ENCODE measurements at regions not wholly inside any gene's neighbourhood (a gene's known extent, or its start where the extent isn't known, plus 50 kb on each side); places are given as distances from the start of the nearest gene placed in this dataset.

GRCh38 chr2:22326250-22326649 is 1058.7 kb upstream of the KLHL29 start:
- Histone ChIP-seq H3K9me3 (peaks cover 9% of the 10 kb centered on the region), H3K4me1 (no peaks in the 10 kb centered on the region), H3K36me3 (ENCODE audit: insufficient read depth in 1 of 2, low read depth in 1 of 2) (no peaks in the 10 kb centered on the region), H3K27ac (no peak overlapping the region), H3K27me3 (ENCODE audit: insufficient read depth in 3 of 3, low read length in 2 of 3) (no peaks in the 10 kb centered on the region), H3K4me3 (no peak overlapping the region)
- intact Hi-C loops (cut with DNase I) = no loop called here
- TF ChIP-seq CTCF (IDR thresholded peaks at IDR 0.05) = no peak
- 76 to 85% (median 80%) methylated on average over 4 of the region's 4 CpGs for WGBS, 3 donors
- ATAC-seq (no peak), DNase-seq (no peak)

DNA sequence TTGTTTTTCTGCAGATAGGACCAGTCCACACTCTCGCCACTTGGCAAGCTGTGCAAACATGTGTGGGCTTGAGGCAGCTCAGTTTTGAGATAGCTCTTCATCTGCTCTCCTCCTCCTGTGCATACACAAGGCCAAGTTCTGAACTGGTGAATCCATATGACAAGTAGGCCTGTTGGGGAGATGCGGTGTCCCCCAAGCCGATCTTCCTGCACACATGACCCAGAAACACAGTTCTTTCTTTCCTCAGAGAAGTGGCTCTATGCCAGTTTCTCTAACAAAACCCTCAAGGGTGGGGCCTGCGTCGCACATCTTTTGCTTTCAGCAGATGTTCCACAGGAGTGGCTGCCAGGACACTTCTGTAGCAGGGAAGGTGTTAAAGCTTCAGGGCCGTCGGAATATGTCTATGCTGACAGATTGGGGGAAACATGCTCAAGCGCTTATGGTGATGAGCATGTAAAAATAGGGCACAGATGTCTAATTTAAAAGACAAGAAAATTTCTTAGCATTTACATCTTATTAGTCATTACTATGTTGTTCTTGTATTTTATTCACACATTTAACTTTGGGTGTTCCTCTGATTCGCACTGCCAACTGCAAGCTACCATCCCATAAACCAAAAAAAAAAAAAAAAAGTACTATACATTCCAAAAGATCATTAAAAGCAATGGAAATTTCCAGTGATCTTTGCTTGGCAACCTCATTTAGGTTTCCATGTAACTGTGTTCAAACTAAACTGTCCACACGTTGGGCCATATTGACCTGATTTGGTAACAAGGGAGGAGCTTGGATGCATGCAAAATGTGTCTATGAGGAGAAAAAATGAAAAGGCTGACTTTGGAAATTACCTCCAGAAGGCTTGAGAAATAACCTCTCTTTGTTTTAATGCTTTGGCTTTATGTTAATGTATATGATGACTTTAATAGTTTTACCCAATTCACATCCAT is 1055.5 kb upstream of the KLHL29 start:
- Histone ChIP-seq H3K9me3 (no peaks in the 10 kb centered on the region), H3K27ac (no peak overlapping the region), H3K4me3 (no peak overlapping the region), H3K27me3 (ENCODE audit: insufficient read depth in 3 of 3, low read length in 2 of 3) (no peaks in the 10 kb centered on the region), H3K36me3 (ENCODE audit: insufficient read depth in 1 of 2, low read depth in 1 of 2) (no peaks in the 10 kb centered on the region), H3K4me1 (no peaks in the 10 kb centered on the region)
- ATAC-seq (no peak), DNase-seq (no peak)
- intact Hi-C loops (cut with DNase I) = no loop called here
- TF ChIP-seq CTCF (IDR thresholded peaks at IDR 0.05) = no peak
- 23 to 32% (median 31%) methylated on average over 10 of the region's 10 CpGs for WGBS, 3 donors

DNA sequence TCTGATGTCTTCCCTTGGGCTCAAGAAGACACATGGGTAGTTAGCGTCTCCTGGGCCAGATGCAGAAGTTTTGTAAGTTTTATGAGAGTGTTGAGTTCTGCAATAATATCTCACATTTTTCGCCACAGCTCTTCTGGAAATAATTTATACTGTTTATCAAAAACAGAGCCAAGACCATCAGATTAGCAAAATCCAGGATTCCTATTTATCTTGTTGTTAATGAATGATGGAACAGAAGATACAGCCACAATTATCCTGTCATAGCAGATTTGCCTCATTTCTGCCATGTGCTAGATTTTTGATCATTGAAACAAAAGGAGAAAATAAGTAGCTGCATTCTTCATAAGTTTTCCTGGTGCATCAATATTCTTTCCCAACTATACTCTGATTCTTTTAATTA is 1048.6 kb upstream of the KLHL29 start:
- TF ChIP-seq CTCF (IDR thresholded peaks at IDR 0.05) = no peak
- DNase-seq (no peak), ATAC-seq (no peak)
- H3K27me3 ChIP-seq (ENCODE audit: insufficient read depth in 3 of 3, low read length in 2 of 3) = no peaks in the 10 kb centered on the region
- H3K4me1 ChIP-seq = no peaks in the 10 kb centered on the region
- 69 to 86% (median 78%) methylated on average over 2 of the region's 2 CpGs for WGBS, 3 donors
- no peak overlapping the region for H3K4me3 ChIP-seq
- H3K9me3 ChIP-seq = no peaks in the 10 kb centered on the region
- H3K36me3 ChIP-seq (ENCODE audit: insufficient read depth in 1 of 2, low read depth in 1 of 2) = no peaks in the 10 kb centered on the region
- intact Hi-C loops (cut with DNase I) = no loop called here
- no peak overlapping the region for H3K27ac ChIP-seq

GRCh38 chr2:22340716-22341115 is 1044.3 kb upstream of the KLHL29 start:
- Histone ChIP-seq H3K9me3 (no peaks in the 10 kb centered on the region), H3K4me1 (no peaks in the 10 kb centered on the region), H3K27ac (no peak overlapping the region), H3K4me3 (no peak overlapping the region), H3K27me3 (ENCODE audit: insufficient read depth in 3 of 3, low read length in 2 of 3) (no peaks in the 10 kb centered on the region), H3K36me3 (ENCODE audit: insufficient read depth in 1 of 2, low read depth in 1 of 2) (no peaks in the 10 kb centered on the region)
- intact Hi-C loops (cut with DNase I) = no loop called here
- ATAC-seq = no peak
- DNase-seq = no peak
- no peak for TF ChIP-seq CTCF (IDR thresholded peaks at IDR 0.05)
- WGBS, 3 donors = 53 to 54% (median 54%) methylated on average over 2 of the region's 2 CpGs

Data from psoas muscle (tissue), 7 donors.